Endothelial cell of umbilical vein (primary cell): ENCODE measurements at regions not wholly inside any gene's neighbourhood (a gene's known extent, or its start where the extent isn't known, plus 50 kb on each side); places are given as distances from the start of the nearest gene placed in this dataset.

Source experiments
- BruUV-seq: library from RNA; stranded (reverse); fragments of 400-500 nt; replicated peaks from 2 replicates; lab custom pipeline; 2021; lab: Mats Ljungman, UMichigan
- CTCF ChIA-PET: fragments of 300-600, 350-600 bp; sonication (Branson Sonifier 250); formaldehyde crosslinking; loops from one replicate; lab custom pipeline; 2021; ENCODE audit warnings: antibody characterized with exemption, inconsistent platforms; lab: Charles Lee
- POLR2A ChIA-PET: fragments of 300-600, 350-600 bp; sonication (Branson Sonifier 250); formaldehyde crosslinking; loops from one replicate; lab custom pipeline; 2021; ENCODE audit warnings: antibody characterized with exemption, inconsistent platforms; lab: Charles Lee
- DNase-seq: peaks from one replicate; pipeline ENCODE4 v3.0.0-alpha.2; 2011; ENCODE audit warnings: low read depth, low spot score
- FAIRE-seq: peaks from 2 replicates; lab custom pipeline; 2011; peaks lifted over from hg19 to GRCh38; lab: Jason Lieb, UNC
- H2AFZ ChIP-seq: 2 replicates; pipeline ENCODE4 v1.6.0; 2012; ENCODE audit warnings: low read depth, low read length, control low read depth, inconsistent platforms
- H3K27ac ChIP-seq: 2 replicates; pipeline ENCODE4 v1.5.1; 2011; ENCODE audit warnings: low read depth, mild to moderate bottlenecking, control low read depth, low read length, moderate library complexity; ENCODE audit not compliant: insufficient read depth
- H3K27me3 ChIP-seq, 2 experiments: 2 replicates each; pipeline versions ENCODE4 v1.6.0 to v1.6.1; 2011; ENCODE audit warnings: low read length in 2 of 2, mixed read lengths in 1 of 2; ENCODE audit not compliant: control insufficient read depth in 2 of 2, insufficient read depth in 2 of 2
- H3K36me3 ChIP-seq, 2 experiments: 2 replicates in 1 of 2; 3 replicates in 1 of 2; pipeline ENCODE4 v1.5.1; 2011; ENCODE audit warnings: low read length in 2 of 2, mild to moderate bottlenecking in 1 of 2, moderate library complexity in 1 of 2; ENCODE audit not compliant: control insufficient read depth in 2 of 2, insufficient read depth in 2 of 2; ENCODE audit errors: extremely low read depth in 1 of 2
- H3K4me1 ChIP-seq: 3 replicates; pipeline ENCODE4 v1.5.1; 2011; ENCODE audit warnings: mild to moderate bottlenecking, low read length; ENCODE audit not compliant: control insufficient read depth, insufficient read depth; ENCODE audit errors: extremely low read depth
- H3K4me2 ChIP-seq: 2 replicates; pipeline ENCODE4 v1.6.1; 2011; ENCODE audit warnings: low read length, control low read depth, mixed read lengths; ENCODE audit not compliant: insufficient read depth
- H3K4me3 ChIP-seq, 3 experiments: fragments of 200-600 bp in 1 of 3; sonication (generic), shearing (Covaris generic) in 1 of 3; replicated peaks in 1 of 3; 2 replicates each; pipeline ENCODE4 v1.5.1; 2011 to 2016; ENCODE audit warnings: control low read depth in 3 of 3, low read length in 3 of 3, mild to moderate bottlenecking in 2 of 3, inconsistent platforms in 1 of 3, low read depth in 1 of 3, moderate library complexity in 1 of 3; ENCODE audit not compliant: insufficient read depth in 1 of 3
- H3K79me2 ChIP-seq: 2 replicates; pipeline ENCODE4 v1.6.0; 2012; ENCODE audit warnings: low read length, inconsistent platforms; ENCODE audit not compliant: control insufficient read depth, insufficient read depth
- H3K9ac ChIP-seq: replicated peaks from 2 replicates; pipeline ENCODE3; 2011; ENCODE audit warnings: low read length, control low read depth; ENCODE audit not compliant: insufficient read depth; ENCODE audit errors: extremely low read depth
- H3K9me1 ChIP-seq: replicated peaks from 3 replicates; pipeline ENCODE4 v1.6.0; 2011; ENCODE audit warnings: mild to moderate bottlenecking, low read length; ENCODE audit not compliant: control insufficient read depth, insufficient read depth; ENCODE audit errors: extremely low read depth
- H3K9me3 ChIP-seq: replicated peaks from 2 replicates; pipeline ENCODE4 v1.5.1; 2012; ENCODE audit warnings: low read length, inconsistent platforms; ENCODE audit not compliant: control insufficient read depth, insufficient read depth
- H4K20me1 ChIP-seq: replicated peaks from 2 replicates; pipeline ENCODE3; 2011; ENCODE audit warnings: mild to moderate bottlenecking, low read length; ENCODE audit not compliant: control insufficient read depth, insufficient read depth; ENCODE audit errors: extremely low read depth
- EZH2 ChIP-seq: IDR thresholded peaks from 2 replicates; pipeline ENCODE4 v1.6.1; 2012; ENCODE audit warnings: borderline replicate concordance, low read depth, mild to moderate bottlenecking, moderate library complexity, low read length, inconsistent platforms; ENCODE audit not compliant: severe bottlenecking
- FOS ChIP-seq: IDR thresholded peaks from 2 replicates; pipeline ENCODE4 v1.6.1; 2011; ENCODE audit warnings: mild to moderate bottlenecking, low read length, moderate library complexity, borderline replicate concordance; ENCODE audit not compliant: insufficient read depth
- GATA2 ChIP-seq: IDR thresholded peaks from 2 replicates; pipeline ENCODE4 v1.7.0; 2011; ENCODE audit warnings: low read depth, mild to moderate bottlenecking, moderate library complexity, mixed read lengths, low read length; ENCODE audit not compliant: insufficient read length, insufficient read depth
- JUN ChIP-seq: IDR thresholded peaks from 2 replicates; pipeline ENCODE4 v1.6.1; 2011; ENCODE audit warnings: borderline replicate concordance, low read depth; ENCODE audit not compliant: insufficient read length, insufficient read depth
- MYC ChIP-seq: IDR thresholded peaks from one replicate; pipeline ENCODE4 v1.6.1; 2011; ENCODE audit warnings: mild to moderate bottlenecking, low read depth, low read length
- POLR2A ChIP-seq: IDR thresholded peaks from 2 replicates; pipeline ENCODE4 v1.6.1; 2012; ENCODE audit warnings: low read depth, mild to moderate bottlenecking, control low read depth, low read length
- POLR2AphosphoS5 ChIP-seq: IDR thresholded peaks from 2 replicates; pipeline ENCODE4 v1.6.1; 2012; ENCODE audit warnings: low read depth, mild to moderate bottlenecking, control low read depth, low read length, moderate library complexity; ENCODE audit not compliant: insufficient read depth
- dilution Hi-C: fragments of 300-500 bp; cut with MboI; formaldehyde crosslinking; loops from one replicate; pipeline ENCODE4 v1.15.0; 2019; ENCODE audit warnings: low sequenced_read_pairs; ENCODE audit not compliant: extremely low pct_ligation_motif_present
- intact Hi-C: fragments of 100-400 bp; cut with micrococcal nuclease; formaldehyde crosslinking; loops from one replicate; pipeline ENCODE4 v1.10.0; 2022
- TF ChIP-seq, protein P1 (sequence below), 2 donors: IDR thresholded peaks; 1 replicate in 1 of 2; 2 replicates in 1 of 2; pipeline ENCODE4 v1.5.1; 2011; ENCODE audit warnings: low read length in 2 of 2, mild to moderate bottlenecking in 2 of 2, moderate library complexity in 2 of 2, control low read depth in 1 of 2, inconsistent platforms in 1 of 2, low read depth in 1 of 2; ENCODE audit not compliant: insufficient read depth in 1 of 2; ENCODE audit errors: extremely low read depth in 1 of 2
- TF ChIP-seq, protein P2 (sequence below): IDR thresholded peaks from 2 replicates; pipeline ENCODE4 v1.6.1; 2011; ENCODE audit not compliant: insufficient read depth, insufficient read length

- no peaks in the 10 kb centered on the region for H3K36me3 ChIP-seq
- no peak for DNase-seq
- CTCF ChIA-PET, result no interaction called here
- H3K9me1 ChIP-seq, result no peaks in the 10 kb centered on the region
- H3K9me3 ChIP-seq, result peaks cover 3% of the 10 kb centered on the region
- H3K4me1 ChIP-seq, result no peaks in the 10 kb centered on the region
- H3K27me3 ChIP-seq, result no peaks in the 10 kb centered on the region
- no peak overlapping the region for H2AFZ ChIP-seq
- H3K79me2 ChIP-seq, result no peaks in the 10 kb centered on the region
- no peak for FAIRE-seq
- no TSS peak for BruUV-seq
- no peak for TF ChIP-seq POLR2AphosphoS5
- TF ChIP-seq POLR2A, result no peak
- TF ChIP-seq, protein P1, sequence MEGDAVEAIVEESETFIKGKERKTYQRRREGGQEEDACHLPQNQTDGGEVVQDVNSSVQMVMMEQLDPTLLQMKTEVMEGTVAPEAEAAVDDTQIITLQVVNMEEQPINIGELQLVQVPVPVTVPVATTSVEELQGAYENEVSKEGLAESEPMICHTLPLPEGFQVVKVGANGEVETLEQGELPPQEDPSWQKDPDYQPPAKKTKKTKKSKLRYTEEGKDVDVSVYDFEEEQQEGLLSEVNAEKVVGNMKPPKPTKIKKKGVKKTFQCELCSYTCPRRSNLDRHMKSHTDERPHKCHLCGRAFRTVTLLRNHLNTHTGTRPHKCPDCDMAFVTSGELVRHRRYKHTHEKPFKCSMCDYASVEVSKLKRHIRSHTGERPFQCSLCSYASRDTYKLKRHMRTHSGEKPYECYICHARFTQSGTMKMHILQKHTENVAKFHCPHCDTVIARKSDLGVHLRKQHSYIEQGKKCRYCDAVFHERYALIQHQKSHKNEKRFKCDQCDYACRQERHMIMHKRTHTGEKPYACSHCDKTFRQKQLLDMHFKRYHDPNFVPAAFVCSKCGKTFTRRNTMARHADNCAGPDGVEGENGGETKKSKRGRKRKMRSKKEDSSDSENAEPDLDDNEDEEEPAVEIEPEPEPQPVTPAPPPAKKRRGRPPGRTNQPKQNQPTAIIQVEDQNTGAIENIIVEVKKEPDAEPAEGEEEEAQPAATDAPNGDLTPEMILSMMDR (IDR thresholded peaks at IDR 0.05; ENCODE audit: extremely low read depth in 1 of 2, insufficient read depth in 1 of 2, low read depth in 1 of 2, low read length in 2 of 2), result no peak
- TF ChIP-seq EZH2, result no peak
- TF ChIP-seq FOS, result no peak
- TF ChIP-seq GATA2, result no peak
- TF ChIP-seq MYC, result no peak
- TF ChIP-seq JUN, result no peak
- TF ChIP-seq, protein P2, sequence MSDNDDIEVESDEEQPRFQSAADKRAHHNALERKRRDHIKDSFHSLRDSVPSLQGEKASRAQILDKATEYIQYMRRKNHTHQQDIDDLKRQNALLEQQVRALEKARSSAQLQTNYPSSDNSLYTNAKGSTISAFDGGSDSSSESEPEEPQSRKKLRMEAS, result no peak
- no peak overlapping the region for H3K4me3 ChIP-seq
- H3K9ac ChIP-seq, result no peak overlapping the region
- H4K20me1 ChIP-seq, result no peaks in the 10 kb centered on the region
- no peak overlapping the region for H3K4me2 ChIP-seq
- POLR2A ChIA-PET, result no interaction called here
- intact Hi-C loops (no loop called here), dilution Hi-C loops (no loop called here)
- H3K27ac ChIP-seq, result no peak overlapping the region
Measured at GRCh38 chr4:154107337-154107736, 318.5 kb upstream of the SFRP2 start.
